ENCODE measurements at regions not wholly inside any gene's neighbourhood (a gene's known extent, or its start where the extent isn't known, plus 50 kb on each side); places are given as distances from the start of the nearest gene placed in this dataset.

- Histone ChIP-seq H2AFZ (ENCODE audit: low read depth, low read length) (no peak overlapping the region), H3K27me3 (ENCODE audit: insufficient read depth, low read length) (no peaks in the 10 kb centered on the region), H3K36me3 (ENCODE audit: insufficient read depth, low read length) (no peaks in the 10 kb centered on the region), H3K4me3 (ENCODE audit: insufficient read depth, low read depth, low read length) (no peak overlapping the region), H3K9ac (ENCODE audit: low read length) (no peak overlapping the region), H3K4me2 (ENCODE audit: low read length) (no peak overlapping the region), H4K20me1 (ENCODE audit: insufficient read depth, low read length) (no peaks in the 10 kb centered on the region), H3K27ac (ENCODE audit: low read depth, low read length) (no peak overlapping the region), H3K79me2 (ENCODE audit: insufficient read depth, low read length) (no peaks in the 10 kb centered on the region), H3K4me1 (ENCODE audit: insufficient read depth, low read length) (no peaks in the 10 kb centered on the region), H3K9me3 (ENCODE audit: insufficient read depth, low read depth, low read length) (no peaks in the 10 kb centered on the region)
- Mint-ChIP-seq H3K36me3 (ENCODE audit: low read depth, unreplicated experiment) (no peaks in the 10 kb centered on the region), H3K9me3 (ENCODE audit: unreplicated experiment) (no peaks in the 10 kb centered on the region), H3K27me3 (ENCODE audit: low read depth, unreplicated experiment) (no peaks in the 10 kb centered on the region), H3K4me3 (ENCODE audit: unreplicated experiment) (no peak overlapping the region), H3K27ac (ENCODE audit: unreplicated experiment) (no peak overlapping the region), H3K4me1 (ENCODE audit: low read depth, unreplicated experiment) (no peaks in the 10 kb centered on the region)
- no peak for FAIRE-seq
- DNase-seq (ENCODE audit: low read depth), result no peak
- TF ChIP-seq EZH2 (IDR thresholded peaks at IDR 0.05; ENCODE audit: insufficient read depth, low read length) (no peak), CTCF (IDR thresholded peaks at IDR 0.05; ENCODE audit: insufficient read depth, low read depth, low read length) (no peak)
These were observed 1346.5 kb downstream of the MRPL39 start for GRCh38 chr21:24260751-24261150.

- no peak overlapping the region for H3K27ac Mint-ChIP-seq (ENCODE audit: unreplicated experiment)
- Histone ChIP-seq H3K36me3 (ENCODE audit: insufficient read depth, low read length) (no peaks in the 10 kb centered on the region), H3K4me3 (ENCODE audit: insufficient read depth, low read depth, low read length) (no peak overlapping the region), H3K79me2 (ENCODE audit: insufficient read depth, low read length) (no peaks in the 10 kb centered on the region), H3K9me3 (ENCODE audit: insufficient read depth, low read depth, low read length) (no peaks in the 10 kb centered on the region), H3K4me2 (ENCODE audit: low read length) (no peak overlapping the region), H2AFZ (ENCODE audit: low read depth, low read length) (no peak overlapping the region), H4K20me1 (ENCODE audit: insufficient read depth, low read length) (no peaks in the 10 kb centered on the region), H3K4me1 (ENCODE audit: insufficient read depth, low read length) (no peaks in the 10 kb centered on the region), H3K27ac (ENCODE audit: low read depth, low read length) (no peak overlapping the region), H3K27me3 (ENCODE audit: insufficient read depth, low read length) (no peaks in the 10 kb centered on the region), H3K9ac (ENCODE audit: low read length) (no peak overlapping the region)
- FAIRE-seq (no peak), DNase-seq (ENCODE audit: low read depth) (no peak)
- H3K9me3 Mint-ChIP-seq (ENCODE audit: unreplicated experiment), result peaks cover 2% of the 10 kb centered on the region
- H3K36me3 Mint-ChIP-seq (ENCODE audit: low read depth, unreplicated experiment), result no peaks in the 10 kb centered on the region
- H3K4me1 Mint-ChIP-seq (ENCODE audit: low read depth, unreplicated experiment), result no peaks in the 10 kb centered on the region
- H3K4me3 Mint-ChIP-seq (ENCODE audit: unreplicated experiment), result no peak overlapping the region
- no peak for TF ChIP-seq EZH2 (IDR thresholded peaks at IDR 0.05; ENCODE audit: insufficient read depth, low read length)
- TF ChIP-seq CTCF (IDR thresholded peaks at IDR 0.05; ENCODE audit: insufficient read depth, low read depth, low read length), result no peak
- H3K27me3 Mint-ChIP-seq (ENCODE audit: low read depth, unreplicated experiment), result no peaks in the 10 kb centered on the region
These were observed 1348.0 kb downstream of the MRPL39 start for GRCh38 chr21:24259241-24259640.

- DNase-seq (ENCODE audit: low read depth) (no peak), FAIRE-seq (no peak)
- H3K36me3 Mint-ChIP-seq (ENCODE audit: low read depth, unreplicated experiment), result no peaks in the 10 kb centered on the region
- H3K27ac Mint-ChIP-seq (ENCODE audit: unreplicated experiment), result no peak overlapping the region
- no peaks in the 10 kb centered on the region for H3K27me3 Mint-ChIP-seq (ENCODE audit: low read depth, unreplicated experiment)
- Histone ChIP-seq H3K9ac (ENCODE audit: low read length) (no peak overlapping the region), H4K20me1 (ENCODE audit: insufficient read depth, low read length) (no peaks in the 10 kb centered on the region), H2AFZ (ENCODE audit: low read depth, low read length) (no peak overlapping the region), H3K79me2 (ENCODE audit: insufficient read depth, low read length) (no peaks in the 10 kb centered on the region), H3K27ac (ENCODE audit: low read depth, low read length) (no peak overlapping the region), H3K36me3 (ENCODE audit: insufficient read depth, low read length) (no peaks in the 10 kb centered on the region), H3K9me3 (ENCODE audit: insufficient read depth, low read depth, low read length) (no peaks in the 10 kb centered on the region), H3K4me3 (ENCODE audit: insufficient read depth, low read depth, low read length) (no peak overlapping the region), H3K4me2 (ENCODE audit: low read length) (no peak overlapping the region), H3K27me3 (ENCODE audit: insufficient read depth, low read length) (no peaks in the 10 kb centered on the region), H3K4me1 (ENCODE audit: insufficient read depth, low read length) (no peaks in the 10 kb centered on the region)
- H3K4me1 Mint-ChIP-seq (ENCODE audit: low read depth, unreplicated experiment), result no peaks in the 10 kb centered on the region
- peaks cover 2% of the 10 kb centered on the region for H3K9me3 Mint-ChIP-seq (ENCODE audit: unreplicated experiment)
- no peak for TF ChIP-seq CTCF (IDR thresholded peaks at IDR 0.05; ENCODE audit: insufficient read depth, low read depth, low read length)
- no peak for TF ChIP-seq EZH2 (IDR thresholded peaks at IDR 0.05; ENCODE audit: insufficient read depth, low read length)
- no peak overlapping the region for H3K4me3 Mint-ChIP-seq (ENCODE audit: unreplicated experiment)
These were observed 1351.7 kb downstream of the MRPL39 start for GRCh38 chr21:24255591-24255990.

Measured in astrocyte (in vitro differentiated cells and primary cell).